Keratinocyte (primary cell): ENCODE measurements at regions not wholly inside any gene's neighbourhood (a gene's known extent, or its start where the extent isn't known, plus 50 kb on each side); places are given as distances from the start of the nearest gene placed in this dataset.

Source experiments
- EZH2 ChIP-seq: IDR thresholded peaks from one replicate; pipeline ENCODE4 v1.6.1; 2012; ENCODE audit warnings: inconsistent platforms, mild to moderate bottlenecking, low read length, moderate library complexity
- TF ChIP-seq, protein P1 (sequence below), 3 experiments: IDR thresholded peaks in 1 of 3; conservative IDR thresholded peaks in 1 of 3; optimal IDR thresholded peaks in 1 of 3; 2 replicates in 2 of 3; 3 replicates in 1 of 3; pipeline versions ENCODE3 to v1.5.1; 2011; ENCODE audit warnings: low read length in 3 of 3, mild to moderate bottlenecking in 3 of 3, moderate library complexity in 2 of 3, control low read depth in 1 of 3, inconsistent platforms in 1 of 3; ENCODE audit not compliant: insufficient read depth in 2 of 3; ENCODE audit errors: extremely low read depth in 1 of 3

DNA sequence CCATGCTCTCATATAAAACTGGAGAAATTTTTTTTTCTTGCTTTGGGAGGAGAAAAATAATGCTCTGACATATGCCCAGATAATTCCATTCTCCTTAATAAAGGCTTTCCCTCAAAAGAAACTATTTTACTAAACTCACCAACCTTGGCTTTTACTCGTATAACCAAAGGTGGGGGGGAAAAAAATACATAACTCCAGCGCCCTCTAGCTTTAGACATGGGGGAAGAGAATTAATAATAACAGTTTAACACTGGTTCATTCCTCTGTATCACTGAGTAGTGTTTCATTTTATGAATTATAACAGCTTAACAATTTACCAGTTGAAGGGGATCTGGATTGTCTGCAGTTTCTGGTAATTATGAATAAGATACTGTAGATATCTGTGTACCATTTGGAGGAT, 1226.1 kb downstream of the GRIK2 start:
- no peak for TF ChIP-seq EZH2
- TF ChIP-seq, protein P1, sequence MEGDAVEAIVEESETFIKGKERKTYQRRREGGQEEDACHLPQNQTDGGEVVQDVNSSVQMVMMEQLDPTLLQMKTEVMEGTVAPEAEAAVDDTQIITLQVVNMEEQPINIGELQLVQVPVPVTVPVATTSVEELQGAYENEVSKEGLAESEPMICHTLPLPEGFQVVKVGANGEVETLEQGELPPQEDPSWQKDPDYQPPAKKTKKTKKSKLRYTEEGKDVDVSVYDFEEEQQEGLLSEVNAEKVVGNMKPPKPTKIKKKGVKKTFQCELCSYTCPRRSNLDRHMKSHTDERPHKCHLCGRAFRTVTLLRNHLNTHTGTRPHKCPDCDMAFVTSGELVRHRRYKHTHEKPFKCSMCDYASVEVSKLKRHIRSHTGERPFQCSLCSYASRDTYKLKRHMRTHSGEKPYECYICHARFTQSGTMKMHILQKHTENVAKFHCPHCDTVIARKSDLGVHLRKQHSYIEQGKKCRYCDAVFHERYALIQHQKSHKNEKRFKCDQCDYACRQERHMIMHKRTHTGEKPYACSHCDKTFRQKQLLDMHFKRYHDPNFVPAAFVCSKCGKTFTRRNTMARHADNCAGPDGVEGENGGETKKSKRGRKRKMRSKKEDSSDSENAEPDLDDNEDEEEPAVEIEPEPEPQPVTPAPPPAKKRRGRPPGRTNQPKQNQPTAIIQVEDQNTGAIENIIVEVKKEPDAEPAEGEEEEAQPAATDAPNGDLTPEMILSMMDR (optimal IDR thresholded peaks at IDR 0.05 in 1 of 3, IDR thresholded peaks at IDR 0.05 in 1 of 3, conservative IDR thresholded peaks at IDR 0.05 in 1 of 3; ENCODE audit: extremely low read depth in 1 of 3, insufficient read depth in 2 of 3, low read length in 3 of 3), result peak in 2 of 3 experiments; percentile 34 to 47
